LNCAP (cell line): ENCODE measurements at regions not wholly inside any gene's neighbourhood (a gene's known extent, or its start where the extent isn't known, plus 50 kb on each side); places are given as distances from the start of the nearest gene placed in this dataset.

Source experiments
- CTCF ChIP-seq: fragments of 450-650 bp; IDR thresholded peaks from 2 replicates; pipeline ENCODE4 v1.5.1; 2017; ENCODE audit warnings: mild to moderate bottlenecking

GRCh38 chr7:106372595-106373318 is 88.0 kb upstream of the NAMPT start:
- no peak for TF ChIP-seq CTCF

- TF ChIP-seq CTCF: no peak
Measured at GRCh38 chr7:106372126-106372525, 87.3 kb upstream of the NAMPT start.

GRCh38 chr7:106371629-106372028 is 86.8 kb upstream of the NAMPT start:
- TF ChIP-seq CTCF: no peak

- TF ChIP-seq CTCF: no peak
Measured at GRCh38 chr7:106370542-106370941, 85.8 kb upstream of the NAMPT start.

- TF ChIP-seq CTCF: no peak
Measured at GRCh38 chr7:106369816-106370215, 85.0 kb upstream of the NAMPT start.

GRCh38 chr7:106369352-106369751 is 84.6 kb upstream of the NAMPT start:
- no peak for TF ChIP-seq CTCF

- TF ChIP-seq CTCF: no peak
Measured at GRCh38 chr7:106367664-106368063, 82.9 kb upstream of the NAMPT start.

- no peak for TF ChIP-seq CTCF
Measured at GRCh38 chr7:106367018-106367420, 82.2 kb upstream of the NAMPT start.
